HG02885 (cell line): ENCODE measurements at regions not wholly inside any gene's neighbourhood (a gene's known extent, or its start where the extent isn't known, plus 50 kb on each side); places are given as distances from the start of the nearest gene placed in this dataset.
"Not testable (repeated sequence)": the region's sequence is repeated elsewhere in the genome, so short reads cannot be mapped to it uniquely, and the experiment has no call there.

Experiments
- ATAC-seq: cut with Tn5 transposase; IDR thresholded peaks from one replicate; pipeline ENCODE4 v1.9.1; 2021; ENCODE audit warnings: mild to moderate bottlenecking; ENCODE audit not compliant: unreplicated experiment, poor library complexity

DNA sequence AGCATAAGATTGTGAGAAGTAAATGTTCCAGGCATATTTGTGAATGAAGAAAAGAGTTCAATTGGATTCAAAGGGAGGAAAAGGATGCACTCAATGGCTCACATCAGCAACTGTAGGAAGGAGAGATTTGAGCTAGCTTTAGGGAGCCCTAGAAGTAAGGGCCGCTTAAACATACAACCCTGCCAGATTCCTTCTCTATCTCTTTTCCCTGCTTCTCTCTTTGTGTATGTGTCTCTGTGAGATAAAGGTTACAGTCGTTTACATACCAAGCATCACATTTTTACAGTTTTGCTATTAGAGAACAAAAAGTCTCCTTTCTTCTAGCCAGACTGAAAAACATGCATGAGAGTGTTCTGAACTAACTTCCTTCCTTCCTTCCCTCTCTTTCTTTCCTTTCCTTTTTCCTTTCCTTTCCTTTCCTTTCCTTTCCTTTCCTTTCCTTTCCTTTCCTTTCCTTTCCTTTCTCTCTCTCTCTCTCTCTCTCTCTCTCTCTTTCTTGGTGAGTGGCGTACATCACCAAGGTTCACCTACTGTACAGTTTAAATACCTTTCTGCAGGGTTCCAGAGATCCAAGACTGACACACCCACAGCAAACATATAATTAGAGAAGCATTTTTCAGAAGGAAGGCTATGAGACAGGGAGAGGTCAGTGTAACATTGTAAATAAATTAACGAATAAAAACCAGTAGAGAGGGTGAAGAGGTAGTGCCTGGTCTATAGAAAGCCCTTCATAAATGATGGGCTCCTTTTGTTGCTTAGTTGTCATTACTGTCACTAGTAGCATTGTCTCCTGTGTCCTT, 240.4 kb downstream of the ARL4A start:
- ATAC-seq, result no peak

- ATAC-seq, result no peak
These were observed 242.2 kb downstream of the ARL4A start for GRCh38 chr7:12929476-12930140.

- ATAC-seq, result no peak
These were observed 243.1 kb downstream of the ARL4A start for GRCh38 chr7:12930534-12930933.

GRCh38 chr7:12931465-12931864, 244.0 kb downstream of the ARL4A start:
- not testable (repeated sequence) for ATAC-seq

- ATAC-seq, result no peak
These were observed 252.3 kb downstream of the ARL4A start for GRCh38 chr7:12939694-12940093.

GRCh38 chr7:12941512-12941911, 254.1 kb downstream of the ARL4A start:
- ATAC-seq, result no peak

DNA sequence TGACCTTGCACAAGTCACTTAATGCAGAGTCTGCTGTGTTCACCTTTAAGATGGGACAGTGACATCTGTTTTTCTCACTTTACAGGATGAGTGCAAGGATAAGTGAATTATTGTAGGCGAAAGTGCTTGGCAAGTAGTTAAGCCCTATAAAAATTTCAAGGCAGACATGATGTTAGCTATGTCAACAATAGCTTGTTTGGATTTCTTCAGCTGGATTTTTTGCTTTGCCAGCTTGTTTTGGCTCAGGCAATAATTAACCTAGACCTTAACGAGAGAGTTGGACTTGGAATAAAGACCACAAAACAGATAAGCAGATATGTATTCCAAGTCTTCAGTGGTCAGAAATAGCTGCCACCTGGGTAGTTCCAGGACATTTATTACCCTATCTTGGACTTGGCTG, 255.2 kb downstream of the ARL4A start:
- ATAC-seq, result no peak

DNA sequence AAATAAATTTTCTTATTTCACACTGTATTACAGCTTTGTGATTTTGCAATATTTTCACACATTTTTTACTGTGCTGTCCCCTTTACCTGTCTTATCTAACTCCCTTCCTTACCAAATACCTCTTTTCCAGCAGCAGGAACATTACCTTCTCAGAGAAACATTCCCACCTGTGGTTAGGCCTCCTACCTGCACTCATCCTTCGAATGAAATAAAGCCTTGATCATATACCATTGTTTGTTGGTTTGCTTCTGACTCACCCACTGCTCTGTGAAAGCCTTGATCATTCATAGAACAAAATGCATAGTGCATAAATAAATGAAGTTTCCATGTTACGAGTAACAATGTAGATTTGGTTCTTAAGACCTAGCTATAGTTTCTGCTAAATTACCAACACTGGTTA, 256.3 kb downstream of the ARL4A start:
- ATAC-seq, result no peak

DNA sequence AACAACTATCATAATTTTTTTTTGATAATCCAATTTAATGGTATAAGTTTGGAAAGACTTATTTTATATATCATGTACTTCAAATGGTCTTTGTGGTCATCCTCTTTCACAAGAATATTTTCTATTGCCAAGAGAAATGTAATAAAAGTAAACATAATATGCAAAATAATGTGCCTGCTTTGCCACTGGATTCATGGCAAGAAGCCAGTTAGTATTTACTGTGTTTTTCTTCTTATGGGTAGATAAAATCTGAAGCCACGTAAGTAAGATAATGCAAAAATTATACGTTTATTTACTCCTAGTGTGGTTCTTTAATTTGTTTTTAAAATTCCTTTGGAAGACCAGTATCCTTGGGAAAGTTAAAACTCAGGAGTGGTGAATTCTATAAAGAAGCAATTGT, 258.5 kb downstream of the ARL4A start:
- no peak for ATAC-seq

DNA sequence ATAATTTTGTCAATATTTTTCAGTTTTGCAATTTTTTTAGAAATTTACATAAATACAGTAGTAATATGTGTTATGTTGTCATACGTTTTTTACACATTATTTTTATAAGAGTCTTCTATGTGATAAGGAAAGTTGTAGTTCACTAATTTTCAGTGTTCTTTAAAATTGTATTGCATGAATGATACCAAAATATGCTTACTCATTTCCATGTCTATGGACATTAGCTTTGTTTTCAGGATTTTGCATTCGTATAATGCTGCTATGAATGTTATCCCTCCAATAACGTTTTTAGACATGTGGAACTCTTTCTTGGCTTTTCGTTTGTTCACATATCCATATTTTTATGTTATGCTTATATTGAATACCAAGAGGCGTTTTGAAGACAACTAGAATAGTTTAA, 260.0 kb downstream of the ARL4A start:
- no peak for ATAC-seq

GRCh38 chr7:12949060-12949931, 261.9 kb downstream of the ARL4A start:
- no peak for ATAC-seq

DNA sequence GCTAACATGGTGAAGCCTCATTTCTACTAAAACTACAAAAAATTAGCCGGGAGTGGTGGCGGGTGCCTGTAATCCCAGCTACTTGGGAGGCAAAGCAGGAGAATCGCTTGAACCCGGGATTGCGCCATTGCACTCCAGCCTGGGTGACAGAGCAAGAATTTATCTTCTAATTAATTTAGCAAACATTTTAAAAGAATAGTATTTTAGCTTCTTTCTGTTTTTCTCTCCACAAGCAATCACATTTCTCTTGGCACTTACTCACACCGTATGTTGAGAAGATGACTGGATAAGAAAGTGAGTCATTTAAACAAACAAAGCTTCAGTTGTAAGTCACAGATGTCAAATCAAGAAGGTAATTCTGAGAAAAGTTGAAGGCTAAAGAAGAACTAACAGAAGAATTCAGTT, 264.0 kb downstream of the ARL4A start:
- no peak for ATAC-seq

GRCh38 chr7:12954380-12955033, 267.1 kb downstream of the ARL4A start:
- no peak for ATAC-seq

GRCh38 chr7:12957487-12957886, 270.1 kb downstream of the ARL4A start:
- no peak for ATAC-seq

GRCh38 chr7:12961910-12962480, 274.6 kb downstream of the ARL4A start:
- no peak for ATAC-seq

- no peak for ATAC-seq
These were observed 276.0 kb downstream of the ARL4A start for GRCh38 chr7:12963435-12963834.

- ATAC-seq, result no peak
These were observed 277.4 kb downstream of the ARL4A start for GRCh38 chr7:12964836-12965235.

DNA sequence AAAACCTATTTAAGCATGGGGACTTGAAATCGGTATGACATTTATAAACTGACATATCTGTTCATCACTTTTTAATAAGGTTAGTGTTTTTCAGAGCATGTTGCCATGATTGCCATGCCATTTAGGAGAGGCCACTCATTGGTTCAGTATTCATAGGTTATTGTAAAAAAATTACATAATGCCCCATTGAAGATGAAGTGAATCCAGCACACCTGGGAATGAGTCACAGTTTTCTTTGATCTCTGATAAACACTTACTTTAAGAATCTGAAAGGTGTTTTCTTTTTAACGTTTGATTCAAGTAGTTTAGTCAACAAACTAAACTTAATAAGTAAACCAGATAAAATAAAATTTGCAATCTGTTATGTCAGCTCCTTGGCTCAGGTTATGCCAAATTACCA, 278.3 kb downstream of the ARL4A start:
- ATAC-seq, result no peak

- ATAC-seq, result no peak
These were observed 279.9 kb downstream of the ARL4A start for GRCh38 chr7:12967322-12967721.

DNA sequence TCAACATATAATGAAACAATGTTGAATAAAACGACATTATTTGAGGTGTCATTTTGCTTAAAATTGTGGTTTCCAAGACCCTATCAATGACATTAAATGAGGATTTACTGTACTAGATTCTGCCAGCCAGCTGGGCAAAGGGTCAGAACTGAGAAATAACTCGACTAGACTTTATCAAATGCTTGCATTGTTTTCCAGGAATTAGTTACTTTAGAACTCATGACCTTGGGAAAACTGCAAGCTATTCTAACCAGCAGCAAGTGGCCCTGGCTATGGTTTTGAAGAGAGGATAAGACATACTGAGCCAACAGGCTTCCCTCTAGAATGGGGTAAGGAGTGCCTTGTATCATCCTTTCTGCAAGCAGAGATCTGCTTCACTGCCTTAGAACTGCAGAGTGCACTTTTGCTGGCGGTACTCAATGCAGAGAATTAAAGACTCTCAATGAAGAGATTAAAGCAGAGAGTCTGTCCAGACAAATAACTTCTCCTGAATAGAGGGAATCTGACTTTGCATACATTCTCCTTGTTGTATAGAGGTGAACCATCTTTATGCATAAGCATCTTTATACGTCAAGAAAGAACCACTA, 281.5 kb downstream of the ARL4A start:
- ATAC-seq, result no peak
